H9 (cell line): ENCODE measurements at regions not wholly inside any gene's neighbourhood (a gene's known extent, or its start where the extent isn't known, plus 50 kb on each side); places are given as distances from the start of the nearest gene placed in this dataset.

Experiments used
- DNase-seq: peaks from one replicate; pipeline ENCODE4 v3.0.0-alpha.2; 2017
- H2AFZ ChIP-seq: one replicate; pipeline ENCODE4 v1.6.1; 2013; ENCODE audit warnings: mild to moderate bottlenecking, low read length, control low read depth, moderate library complexity
- H2AK5ac ChIP-seq: 2 replicates; pipeline ENCODE4 v1.6.1; 2013; ENCODE audit warnings: low read length, control low read depth, mixed read lengths; ENCODE audit not compliant: insufficient read length
- H2BK120ac ChIP-seq: one replicate; pipeline ENCODE4 v1.6.1; 2013; ENCODE audit warnings: low read depth, mild to moderate bottlenecking, low read length, control low read depth, inconsistent platforms; ENCODE audit not compliant: poor library complexity, severe bottlenecking
- H2BK12ac ChIP-seq: 2 replicates; pipeline ENCODE4 v1.6.1; 2013; ENCODE audit warnings: low read length, control low read depth, mixed read lengths, low read depth; ENCODE audit not compliant: insufficient read length
- H2BK15ac ChIP-seq: 2 replicates; pipeline ENCODE4 v1.6.1; 2013; ENCODE audit warnings: low read depth, low read length, control low read depth
- H2BK20ac ChIP-seq: one replicate; pipeline ENCODE4 v1.6.1; 2013; ENCODE audit warnings: low read depth, mild to moderate bottlenecking, low read length, control low read depth, inconsistent platforms; ENCODE audit not compliant: poor library complexity, severe bottlenecking
- H2BK5ac ChIP-seq: 2 replicates; pipeline ENCODE4 v1.6.1; 2013; ENCODE audit warnings: low read length, control low read depth, mixed read lengths; ENCODE audit not compliant: insufficient read length
- H3K14ac ChIP-seq: 2 replicates; pipeline ENCODE4 v1.6.1; 2013; ENCODE audit warnings: low read length, control low read depth; ENCODE audit not compliant: insufficient read depth
- H3K18ac ChIP-seq: 2 replicates; pipeline ENCODE4 v1.6.1; 2013; ENCODE audit warnings: low read depth, mild to moderate bottlenecking, mixed read lengths, low read length, control low read depth; ENCODE audit not compliant: insufficient read length
- H3K23ac ChIP-seq: 2 replicates; pipeline ENCODE4 v1.6.1; 2013; ENCODE audit warnings: low read length, control low read depth, mixed read lengths, low read depth; ENCODE audit not compliant: insufficient read length
- H3K23me2 ChIP-seq: 2 replicates; pipeline ENCODE4 v1.6.1; 2013; ENCODE audit warnings: low read depth, mild to moderate bottlenecking, mixed read lengths, low read length, control low read depth; ENCODE audit not compliant: insufficient read length, poor library complexity, severe bottlenecking
- H3K27ac ChIP-seq: 2 replicates; pipeline ENCODE4 v1.5.1; 2013; ENCODE audit warnings: low read length, control low read depth, mixed read lengths, low read depth; ENCODE audit not compliant: insufficient read length
- H3K27me3 ChIP-seq: 2 replicates; pipeline ENCODE4 v1.6.1; 2013; ENCODE audit warnings: low read length, control low read depth, inconsistent platforms; ENCODE audit not compliant: insufficient read depth
- H3K4ac ChIP-seq: 2 replicates; pipeline ENCODE4 v1.6.1; 2013; ENCODE audit warnings: low read depth, mild to moderate bottlenecking, control low read depth, inconsistent platforms, low read length, moderate library complexity
- H3K4me1 ChIP-seq: 2 replicates; pipeline ENCODE4 v1.6.1; 2013; ENCODE audit warnings: low read length, control low read depth, inconsistent platforms; ENCODE audit not compliant: insufficient read depth
- H3K4me2 ChIP-seq: 2 replicates; pipeline ENCODE4 v1.6.1; 2013; ENCODE audit warnings: low read length, control low read depth, mixed read lengths; ENCODE audit not compliant: insufficient read length, insufficient read depth
- H3K56ac ChIP-seq: 2 replicates; pipeline ENCODE4 v1.6.1; 2013; ENCODE audit warnings: low read depth, mild to moderate bottlenecking, mixed read lengths, low read length, control low read depth; ENCODE audit not compliant: insufficient read length
- H3K79me1 ChIP-seq: 2 replicates; pipeline ENCODE4 v1.6.1; 2013; ENCODE audit warnings: low read depth, mild to moderate bottlenecking, moderate library complexity, low read length, control low read depth, inconsistent platforms; ENCODE audit not compliant: insufficient read depth, poor library complexity, severe bottlenecking
- H3K79me2 ChIP-seq: 2 replicates; pipeline ENCODE4 v1.6.1; 2013; ENCODE audit warnings: low read length, control low read depth, inconsistent platforms; ENCODE audit not compliant: insufficient read depth
- H3K9ac ChIP-seq: 2 replicates; pipeline ENCODE4 v1.6.1; 2013; ENCODE audit warnings: low read length, control low read depth, mixed read lengths; ENCODE audit not compliant: insufficient read length; ENCODE audit errors: extremely low read depth
- H3K9me3 ChIP-seq: one replicate; pipeline ENCODE4 v1.6.1; 2013; ENCODE audit warnings: low read depth, low read length, inconsistent platforms; ENCODE audit not compliant: control insufficient read depth
- H3T11ph ChIP-seq: one replicate; pipeline ENCODE4 v1.6.1; 2013; ENCODE audit warnings: mild to moderate bottlenecking, low read length, control low read depth, inconsistent platforms
- H4K20me1 ChIP-seq: one replicate; pipeline ENCODE4 v1.6.1; 2013; ENCODE audit not compliant: control insufficient read depth, insufficient read length, insufficient read depth
- H4K5ac ChIP-seq: 2 replicates; pipeline ENCODE4 v1.6.1; 2013; ENCODE audit warnings: low read depth, mild to moderate bottlenecking, mixed read lengths, low read length, control low read depth; ENCODE audit not compliant: insufficient read length
- H4K8ac ChIP-seq: replicated peaks from 2 replicates; pipeline ENCODE4 v1.6.1; 2013; ENCODE audit warnings: low read length, control low read depth, mixed read lengths, low read depth; ENCODE audit not compliant: insufficient read length
- H4K91ac ChIP-seq: 2 replicates; pipeline ENCODE4 v1.6.1; 2013; ENCODE audit warnings: low read depth, mild to moderate bottlenecking, moderate library complexity, mixed read lengths, low read length, control low read depth; ENCODE audit not compliant: insufficient read length
- H3K27ac Mint-ChIP-seq, 3 experiments: 2 replicates in 2 of 3; 3 replicates in 1 of 3; pipeline ENCODE4 v1.8.0; 2020 to 2021; ENCODE audit warnings: mixed read lengths in 3 of 3, mild to moderate bottlenecking in 1 of 3, moderate library complexity in 1 of 3
- H3K27me3 Mint-ChIP-seq: 2 replicates; pipeline ENCODE4 v1.8.0; 2021; ENCODE audit warnings: low read depth, mild to moderate bottlenecking, moderate library complexity, mixed read lengths
- H3K36me3 Mint-ChIP-seq, 3 experiments: 2 replicates in 2 of 3; 3 replicates in 1 of 3; pipeline ENCODE4 v1.8.0; 2020 to 2021; ENCODE audit warnings: low read depth in 3 of 3, mixed read lengths in 3 of 3; ENCODE audit not compliant: insufficient read depth in 1 of 3
- H3K4me1 Mint-ChIP-seq, 2 experiments: 2 replicates each; pipeline ENCODE4 v1.8.0; 2020; ENCODE audit warnings: mixed read lengths in 2 of 2
- H3K4me3 Mint-ChIP-seq, 2 experiments: 2 replicates in 1 of 2; 3 replicates in 1 of 2; pipeline ENCODE4 v1.8.0; 2020 to 2021; ENCODE audit warnings: mild to moderate bottlenecking in 2 of 2, mixed read lengths in 2 of 2, moderate library complexity in 1 of 2
- H3K9me3 Mint-ChIP-seq, 2 experiments: 2 replicates in 1 of 2; 3 replicates in 1 of 2; pipeline ENCODE4 v1.8.0; 2020; ENCODE audit warnings: mild to moderate bottlenecking in 2 of 2, mixed read lengths in 2 of 2, moderate library complexity in 1 of 2
- WGBS: extraction: QIAGEN DNeasy Blood & Tissue Kit; methylation state at CpG from one replicate; pipeline ENCODE4 v1.1.7; 2013; ENCODE audit warnings: missing lambda C conversion rate, low lambda C conversion rate, mixed read lengths; ENCODE audit not compliant: insufficient read length; ENCODE audit errors: extremely low coverage; 5-methylcytosine and 5-hydroxymethylcytosine counted together
- TF ChIP-seq, protein P1 (sequence below): fragments of 200-600 bp; sonication (generic); conservative IDR thresholded peaks from 3 replicates; pipeline ENCODE4 v1.8.0; 2021; ENCODE audit warnings: antibody characterized with exemption, mild to moderate bottlenecking

DNA sequence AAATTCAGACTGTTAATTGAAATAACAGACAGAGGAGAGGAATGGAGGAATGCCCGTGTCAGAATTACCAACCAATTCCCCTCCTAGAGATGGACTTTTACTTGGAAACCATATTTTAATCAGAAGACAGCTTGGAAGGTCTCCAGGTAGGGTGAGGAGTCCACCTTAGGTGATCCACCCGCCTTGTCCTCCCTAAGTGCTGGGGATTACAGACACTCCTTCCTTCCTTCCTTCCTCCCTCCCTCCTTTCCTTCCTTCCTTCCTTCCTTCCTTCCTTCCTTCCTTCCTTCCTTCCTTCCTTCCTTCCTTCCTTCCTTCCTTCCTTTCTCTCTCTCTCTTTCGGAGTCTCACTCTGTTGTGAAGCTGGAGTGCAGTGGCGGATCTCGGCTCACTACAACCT is 328.0 kb downstream of the RAPGEF2 start:
- Histone ChIP-seq H2AK5ac (no peak overlapping the region), H3K4me1 (no peaks in the 10 kb centered on the region; the same call in 1 of the 2 replicates), H3K4me2 (no peak overlapping the region), H4K5ac (no peak overlapping the region), H3K4ac (no peak overlapping the region), H3K56ac (no peak overlapping the region), H3K23ac (no peak overlapping the region), H2BK120ac (no peak overlapping the region), H4K91ac (no peak overlapping the region), H3K9ac (no peak overlapping the region), H4K20me1 (no peaks in the 10 kb centered on the region), H3K27me3 (no peaks in the 10 kb centered on the region), H2BK20ac (no peak overlapping the region), H3K79me1 (no peaks in the 10 kb centered on the region), H3K18ac (no peak overlapping the region), H2BK5ac (no peak overlapping the region), H2AFZ (no peak overlapping the region), H3K23me2 (no peaks in the 10 kb centered on the region), H3K9me3 (no peaks in the 10 kb centered on the region), H4K8ac (no peak overlapping the region), H2BK12ac (no peak overlapping the region), H3K27ac (no peak overlapping the region), H3T11ph (no peak overlapping the region), H3K79me2 (no peaks in the 10 kb centered on the region), H3K14ac (no peak overlapping the region), H2BK15ac (no peak overlapping the region)
- Mint-ChIP-seq H3K4me1 (peaks cover 0 to 3% of the 10 kb centered on the region in 2 experiments; a peak in 2 of 4 replicates), H3K36me3 (no peaks in the 10 kb centered on the region), H3K27me3 (peaks cover 2% of the 10 kb centered on the region), H3K27ac (no peak overlapping the region), H3K9me3 (no peaks in the 10 kb centered on the region), H3K4me3 (no peak overlapping the region)
- no peak for DNase-seq
- TF ChIP-seq, protein P1, sequence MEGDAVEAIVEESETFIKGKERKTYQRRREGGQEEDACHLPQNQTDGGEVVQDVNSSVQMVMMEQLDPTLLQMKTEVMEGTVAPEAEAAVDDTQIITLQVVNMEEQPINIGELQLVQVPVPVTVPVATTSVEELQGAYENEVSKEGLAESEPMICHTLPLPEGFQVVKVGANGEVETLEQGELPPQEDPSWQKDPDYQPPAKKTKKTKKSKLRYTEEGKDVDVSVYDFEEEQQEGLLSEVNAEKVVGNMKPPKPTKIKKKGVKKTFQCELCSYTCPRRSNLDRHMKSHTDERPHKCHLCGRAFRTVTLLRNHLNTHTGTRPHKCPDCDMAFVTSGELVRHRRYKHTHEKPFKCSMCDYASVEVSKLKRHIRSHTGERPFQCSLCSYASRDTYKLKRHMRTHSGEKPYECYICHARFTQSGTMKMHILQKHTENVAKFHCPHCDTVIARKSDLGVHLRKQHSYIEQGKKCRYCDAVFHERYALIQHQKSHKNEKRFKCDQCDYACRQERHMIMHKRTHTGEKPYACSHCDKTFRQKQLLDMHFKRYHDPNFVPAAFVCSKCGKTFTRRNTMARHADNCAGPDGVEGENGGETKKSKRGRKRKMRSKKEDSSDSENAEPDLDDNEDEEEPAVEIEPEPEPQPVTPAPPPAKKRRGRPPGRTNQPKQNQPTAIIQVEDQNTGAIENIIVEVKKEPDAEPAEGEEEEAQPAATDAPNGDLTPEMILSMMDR, result no peak
- no CpG with 5 or more reads among the region's 5 CpGs for WGBS
